ENCODE measurements at regions not wholly inside any gene's neighbourhood (a gene's known extent, or its start where the extent isn't known, plus 50 kb on each side); places are given as distances from the start of the nearest gene placed in this dataset.

DNA sequence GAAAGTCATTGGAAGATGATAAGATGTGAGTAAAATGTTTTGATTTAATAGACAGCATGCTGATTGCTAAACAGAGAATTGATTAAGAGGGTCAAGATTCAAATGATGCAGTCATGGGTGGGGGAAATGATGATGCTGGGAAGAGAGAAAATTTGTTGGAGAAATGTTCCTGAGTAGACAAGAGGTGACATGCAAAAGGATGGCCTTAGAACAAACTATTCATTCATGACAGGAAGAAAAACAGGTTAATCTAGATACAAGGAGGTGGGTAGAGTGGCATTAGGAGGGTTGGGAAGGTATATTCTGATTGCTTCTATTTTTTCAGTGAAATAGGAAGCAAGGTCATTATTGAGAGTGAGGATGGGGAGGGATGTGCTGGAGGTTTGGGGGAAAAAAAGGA lies 146.7 kb downstream of the SEM1 start:
- no peak overlapping the region for H2AFZ ChIP-seq (ENCODE audit: low read length)
- H3K36me3 ChIP-seq (ENCODE audit: insufficient read depth, low read length), result no peaks in the 10 kb centered on the region
- no peaks in the 10 kb centered on the region for H3F3A ChIP-seq (ENCODE audit: insufficient read depth, low read length)
- TF ChIP-seq, protein P1, sequence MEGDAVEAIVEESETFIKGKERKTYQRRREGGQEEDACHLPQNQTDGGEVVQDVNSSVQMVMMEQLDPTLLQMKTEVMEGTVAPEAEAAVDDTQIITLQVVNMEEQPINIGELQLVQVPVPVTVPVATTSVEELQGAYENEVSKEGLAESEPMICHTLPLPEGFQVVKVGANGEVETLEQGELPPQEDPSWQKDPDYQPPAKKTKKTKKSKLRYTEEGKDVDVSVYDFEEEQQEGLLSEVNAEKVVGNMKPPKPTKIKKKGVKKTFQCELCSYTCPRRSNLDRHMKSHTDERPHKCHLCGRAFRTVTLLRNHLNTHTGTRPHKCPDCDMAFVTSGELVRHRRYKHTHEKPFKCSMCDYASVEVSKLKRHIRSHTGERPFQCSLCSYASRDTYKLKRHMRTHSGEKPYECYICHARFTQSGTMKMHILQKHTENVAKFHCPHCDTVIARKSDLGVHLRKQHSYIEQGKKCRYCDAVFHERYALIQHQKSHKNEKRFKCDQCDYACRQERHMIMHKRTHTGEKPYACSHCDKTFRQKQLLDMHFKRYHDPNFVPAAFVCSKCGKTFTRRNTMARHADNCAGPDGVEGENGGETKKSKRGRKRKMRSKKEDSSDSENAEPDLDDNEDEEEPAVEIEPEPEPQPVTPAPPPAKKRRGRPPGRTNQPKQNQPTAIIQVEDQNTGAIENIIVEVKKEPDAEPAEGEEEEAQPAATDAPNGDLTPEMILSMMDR (IDR thresholded peaks at IDR 0.05; ENCODE audit: low read length), result no peak
- TF ChIP-seq EZH2 (IDR thresholded peaks at IDR 0.05; ENCODE audit: borderline replicate concordance, low read length), result no peak
- H3K4me3 ChIP-seq (ENCODE audit: low read depth, low read length, poor library complexity, severe bottlenecking), result no peak overlapping the region
- no peak overlapping the region for H3K9ac ChIP-seq (ENCODE audit: low read length)
- H3K4me2 ChIP-seq (ENCODE audit: low read length), result no peak overlapping the region
- no peaks in the 10 kb centered on the region for H3K4me1 ChIP-seq (ENCODE audit: insufficient read depth, low read length, severe bottlenecking)
- no peak overlapping the region for H3K27ac ChIP-seq (ENCODE audit: low read depth, low read length, poor library complexity, severe bottlenecking)
- H4K20me1 ChIP-seq (ENCODE audit: insufficient read depth, low read length), result no peaks in the 10 kb centered on the region
- H3K27me3 ChIP-seq (ENCODE audit: insufficient read depth, low read length), result no peaks in the 10 kb centered on the region
- H3K9me2 ChIP-seq (ENCODE audit: low read depth, low read length), result no peaks in the 10 kb centered on the region
- no peaks in the 10 kb centered on the region for H3K9me3 ChIP-seq (ENCODE audit: low read length)
- H3K79me2 ChIP-seq (ENCODE audit: insufficient read depth, low read length), result no peaks in the 10 kb centered on the region

DNA sequence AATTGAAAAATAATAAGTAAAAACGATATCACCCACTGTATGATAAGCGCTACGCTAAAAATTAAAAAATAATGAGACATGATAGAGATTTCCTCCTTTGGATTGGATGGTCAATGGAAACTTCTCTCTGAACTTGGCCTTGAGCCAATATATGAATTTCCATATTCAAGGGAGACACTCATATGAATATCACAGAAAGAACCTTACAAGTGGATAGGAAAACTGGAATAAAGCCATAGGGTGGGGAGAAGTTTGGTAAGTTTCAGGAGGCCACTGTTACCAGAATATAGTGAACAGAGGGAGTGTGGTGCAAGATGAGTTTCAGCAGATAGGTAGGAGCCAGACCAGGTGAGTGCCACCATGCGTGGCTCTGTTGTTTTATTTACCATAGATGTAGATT lies 147.2 kb downstream of the SEM1 start:
- Histone ChIP-seq H3F3A (ENCODE audit: insufficient read depth, low read length) (no peaks in the 10 kb centered on the region), H3K9ac (ENCODE audit: low read length) (no peak overlapping the region), H3K9me2 (ENCODE audit: low read depth, low read length) (no peaks in the 10 kb centered on the region), H3K27ac (ENCODE audit: low read depth, low read length, poor library complexity, severe bottlenecking) (no peak overlapping the region), H3K79me2 (ENCODE audit: insufficient read depth, low read length) (no peaks in the 10 kb centered on the region), H3K9me3 (ENCODE audit: low read length) (no peaks in the 10 kb centered on the region), H2AFZ (ENCODE audit: low read length) (no peak overlapping the region), H3K4me2 (ENCODE audit: low read length) (no peak overlapping the region), H3K36me3 (ENCODE audit: insufficient read depth, low read length) (no peaks in the 10 kb centered on the region), H4K20me1 (ENCODE audit: insufficient read depth, low read length) (no peaks in the 10 kb centered on the region), H3K27me3 (ENCODE audit: insufficient read depth, low read length) (no peaks in the 10 kb centered on the region), H3K4me1 (ENCODE audit: insufficient read depth, low read length, severe bottlenecking) (no peaks in the 10 kb centered on the region), H3K4me3 (ENCODE audit: low read depth, low read length, poor library complexity, severe bottlenecking) (no peak overlapping the region)
- TF ChIP-seq, protein P1 (IDR thresholded peaks at IDR 0.05; ENCODE audit: low read length), result no peak
- TF ChIP-seq EZH2 (IDR thresholded peaks at IDR 0.05; ENCODE audit: borderline replicate concordance, low read length), result no peak

DNA sequence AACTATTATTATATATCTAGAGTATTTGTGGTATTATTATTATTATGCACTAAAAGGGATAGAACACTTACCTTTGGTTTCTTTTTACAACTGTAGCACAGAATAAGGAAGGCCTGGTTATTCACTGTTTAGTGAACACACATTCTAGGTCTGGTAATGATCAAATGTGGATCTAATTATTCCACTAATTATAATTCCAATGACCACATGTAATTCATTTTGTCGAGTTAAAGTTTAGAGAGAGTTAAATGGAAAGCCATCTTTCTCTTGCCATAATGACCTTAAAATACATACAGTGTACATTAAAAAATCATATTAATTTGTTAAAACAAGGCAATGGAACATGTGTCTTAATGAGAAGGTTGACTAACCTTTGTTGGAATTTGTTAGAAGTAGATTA lies 147.8 kb downstream of the SEM1 start:
- Histone ChIP-seq H3K4me1 (ENCODE audit: insufficient read depth, low read length, severe bottlenecking) (no peaks in the 10 kb centered on the region), H3K27me3 (ENCODE audit: insufficient read depth, low read length) (no peaks in the 10 kb centered on the region), H3K4me3 (ENCODE audit: low read depth, low read length, poor library complexity, severe bottlenecking) (no peak overlapping the region), H3F3A (ENCODE audit: insufficient read depth, low read length) (no peaks in the 10 kb centered on the region), H4K20me1 (ENCODE audit: insufficient read depth, low read length) (no peaks in the 10 kb centered on the region), H3K27ac (ENCODE audit: low read depth, low read length, poor library complexity, severe bottlenecking) (no peak overlapping the region), H2AFZ (ENCODE audit: low read length) (no peak overlapping the region), H3K9ac (ENCODE audit: low read length) (no peak overlapping the region), H3K79me2 (ENCODE audit: insufficient read depth, low read length) (no peaks in the 10 kb centered on the region), H3K9me2 (ENCODE audit: low read depth, low read length) (no peaks in the 10 kb centered on the region), H3K36me3 (ENCODE audit: insufficient read depth, low read length) (no peaks in the 10 kb centered on the region), H3K4me2 (ENCODE audit: low read length) (no peak overlapping the region), H3K9me3 (ENCODE audit: low read length) (no peaks in the 10 kb centered on the region)
- TF ChIP-seq, protein P1 (IDR thresholded peaks at IDR 0.05; ENCODE audit: low read length), result no peak
- TF ChIP-seq EZH2 (IDR thresholded peaks at IDR 0.05; ENCODE audit: borderline replicate concordance, low read length), result no peak

Measured in OCI-LY1 (cell line).